PFSK-1 (cell line): ENCODE measurements at regions not wholly inside any gene's neighbourhood (a gene's known extent, or its start where the extent isn't known, plus 50 kb on each side); places are given as distances from the start of the nearest gene placed in this dataset.

Experiments used
- POLR2AphosphoS5 ChIP-seq: IDR thresholded peaks from 2 replicates; pipeline ENCODE4 v1.6.1; 2012; ENCODE audit warnings: low read depth, mild to moderate bottlenecking, control low read depth, low read length, moderate library complexity
- REST ChIP-seq, 2 experiments: IDR thresholded peaks; 2 replicates each; pipeline versions ENCODE4 v1.6.1 to v1.8.0; 2011 to 2012; ENCODE audit warnings: low read depth in 2 of 2, low read length in 2 of 2, control low read depth in 1 of 2, inconsistent platforms in 1 of 2, mild to moderate bottlenecking in 1 of 2, moderate library complexity in 1 of 2; ENCODE audit not compliant: insufficient read depth in 1 of 2

DNA sequence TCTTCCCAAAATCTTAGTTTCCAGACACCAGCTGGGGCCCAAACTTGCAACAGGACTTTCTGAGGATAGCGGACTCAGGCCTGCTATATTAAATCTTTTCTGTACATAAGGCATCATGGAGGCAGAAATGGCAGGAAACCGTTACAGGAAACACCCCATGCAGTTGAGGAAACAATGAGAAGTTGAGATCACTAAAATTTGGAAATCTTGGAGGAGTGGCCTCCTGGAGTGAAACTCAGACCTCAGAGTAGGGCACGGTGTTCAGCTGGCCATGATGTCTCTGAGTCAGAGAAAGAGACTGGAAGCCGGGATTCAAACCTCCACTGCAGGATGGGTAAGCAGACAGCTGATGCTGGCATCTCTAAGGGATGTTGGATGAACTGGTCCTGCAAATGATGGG is 372.6 kb upstream of the CTSO start:
- TF ChIP-seq POLR2AphosphoS5 (no peak), REST (IDR thresholded peaks at IDR 0.05; ENCODE audit: insufficient read depth in 1 of 2, low read depth in 2 of 2, low read length in 2 of 2) (no peak)
